IMR-90 (cell line): ENCODE measurements at regions not wholly inside any gene's neighbourhood (a gene's known extent, or its start where the extent isn't known, plus 50 kb on each side); places are given as distances from the start of the nearest gene placed in this dataset.

Source experiments
- ATAC-seq: fragments of 200-7000 bp; cut with Tn5 transposase; 2 replicates; pipeline ENCODE4 v1.9.1; 2020; ENCODE audit warnings: low read depth, mild to moderate bottlenecking, moderate library complexity
- BruUV-seq: library from RNA; stranded (reverse); fragments of 400-500 nt; replicated peaks from 2 replicates; lab custom pipeline; 2021; lab: Mats Ljungman, UMichigan
- CTCF ChIA-PET: fragments of 300-600 bp; formaldehyde crosslinking; extraction: SDS; loops from one replicate; lab custom pipeline; 2021; ENCODE audit warnings: antibody characterized with exemption; lab: Yijun Ruan, JAX
- POLR2A ChIA-PET: fragments of 300-600 bp; sonication (Branson Sonifier 250); formaldehyde crosslinking; loops from one replicate; lab custom pipeline; 2022; ENCODE audit warnings: antibody characterized with exemption; ENCODE audit not compliant: unreplicated experiment; lab: Charles Lee
- DNase-seq: peaks from one replicate; pipeline ENCODE4 v3.0.0; 2013
- H2AFZ ChIP-seq: replicated peaks from 2 replicates; pipeline ENCODE3; 2013; ENCODE audit warnings: low read length, mild to moderate bottlenecking; ENCODE audit not compliant: poor library complexity
- H2AK5ac ChIP-seq: 2 replicates; pipeline ENCODE4 v1.6.1; 2013; ENCODE audit warnings: low read depth, low read length, inconsistent platforms
- H2AK9ac ChIP-seq: replicated peaks from 2 replicates; pipeline ENCODE3; 2013; ENCODE audit warnings: mild to moderate bottlenecking, low read depth, low read length, moderate library complexity; ENCODE audit not compliant: poor library complexity
- H2BK120ac ChIP-seq: 2 replicates; pipeline ENCODE4 v1.6.1; 2013; ENCODE audit warnings: low read depth, low read length, inconsistent platforms
- H2BK15ac ChIP-seq: 3 replicates; pipeline ENCODE4 v1.6.1; 2013; ENCODE audit warnings: low read depth, low read length, inconsistent platforms
- H2BK20ac ChIP-seq: 2 replicates; pipeline ENCODE4 v1.6.1; 2013; ENCODE audit warnings: low read depth, mild to moderate bottlenecking, inconsistent platforms, low read length, moderate library complexity
- H2BK5ac ChIP-seq: 2 replicates; pipeline ENCODE4 v1.6.1; 2013; ENCODE audit warnings: mild to moderate bottlenecking, low read depth, low read length, inconsistent platforms; ENCODE audit not compliant: poor library complexity, severe bottlenecking
- H3K14ac ChIP-seq: replicated peaks from 2 replicates; pipeline ENCODE4 v1.6.1; 2013; ENCODE audit warnings: low read depth, low read length, inconsistent platforms
- H3K18ac ChIP-seq: 2 replicates; pipeline ENCODE4 v1.6.1; 2013; ENCODE audit warnings: low read depth, low read length, control low read depth
- H3K23ac ChIP-seq: 2 replicates; pipeline ENCODE4 v1.6.1; 2013; ENCODE audit warnings: low read depth, low read length, inconsistent platforms
- H3K27ac ChIP-seq: 2 replicates; pipeline ENCODE4 v1.5.1; 2013; ENCODE audit warnings: mild to moderate bottlenecking, control low read depth, low read length; ENCODE audit not compliant: insufficient read depth
- H3K27me3 ChIP-seq: 2 replicates; pipeline ENCODE4 v1.6.1; 2013; ENCODE audit warnings: low read length; ENCODE audit not compliant: control insufficient read depth, insufficient read depth
- H3K36me3 ChIP-seq: 2 replicates; pipeline ENCODE4 v1.6.1; 2013; ENCODE audit warnings: low read length, mixed read lengths; ENCODE audit not compliant: control insufficient read depth, insufficient read depth
- H3K4ac ChIP-seq: 2 replicates; pipeline ENCODE4 v1.6.1; 2013; ENCODE audit warnings: low read depth, low read length, inconsistent platforms
- H3K4me1 ChIP-seq: 2 replicates; pipeline ENCODE4 v1.6.1; 2013; ENCODE audit warnings: low read length, mixed read lengths; ENCODE audit not compliant: control insufficient read depth, insufficient read depth
- H3K4me2 ChIP-seq: 2 replicates; pipeline ENCODE4 v1.6.1; 2013; ENCODE audit warnings: low read depth, mild to moderate bottlenecking, control low read depth, low read length, moderate library complexity
- H3K4me3 ChIP-seq: 2 replicates; pipeline ENCODE4 v1.5.1; 2013; ENCODE audit warnings: low read depth, mild to moderate bottlenecking, control low read depth, low read length, moderate library complexity; ENCODE audit not compliant: insufficient read depth
- H3K56ac ChIP-seq: 2 replicates; pipeline ENCODE4 v1.6.1; 2013; ENCODE audit warnings: low read length, inconsistent platforms; ENCODE audit not compliant: insufficient read depth; ENCODE audit errors: extremely low read depth
- H3K79me1 ChIP-seq, 2 experiments: 2 replicates each; pipeline ENCODE4 v1.6.1; 2013; ENCODE audit warnings: low read length in 2 of 2, inconsistent platforms in 1 of 2, low read depth in 1 of 2
- H3K9ac ChIP-seq: 2 replicates; pipeline ENCODE4 v1.6.1; 2013; ENCODE audit warnings: low read depth, low read length, control low read depth
- H3K9me1 ChIP-seq: 2 replicates; pipeline ENCODE4 v1.6.1; 2013; ENCODE audit warnings: low read length, inconsistent platforms; ENCODE audit not compliant: insufficient read depth
- H3K9me3 ChIP-seq: 2 replicates; pipeline ENCODE4 v1.6.1; 2013; ENCODE audit warnings: low read length; ENCODE audit not compliant: control insufficient read depth, insufficient read depth
- H4K20me1 ChIP-seq: 2 replicates; pipeline ENCODE4 v1.6.1; 2013; ENCODE audit warnings: low read length, inconsistent platforms; ENCODE audit not compliant: insufficient read depth
- H4K5ac ChIP-seq: 2 replicates; pipeline ENCODE4 v1.6.1; 2013; ENCODE audit warnings: mild to moderate bottlenecking, low read depth, low read length, control low read depth
- H4K8ac ChIP-seq, 2 experiments: 2 replicates each; pipeline ENCODE4 v1.6.1; 2013; ENCODE audit warnings: low read depth in 2 of 2, low read length in 2 of 2, control low read depth in 1 of 2, inconsistent platforms in 1 of 2
- H4K91ac ChIP-seq: 2 replicates; pipeline ENCODE4 v1.6.1; 2013; ENCODE audit warnings: low read depth, low read length, inconsistent platforms; ENCODE audit not compliant: insufficient read depth
- BHLHE40 ChIP-seq: fragments of 150-350 bp; IDR thresholded peaks from 2 replicates; pipeline ENCODE4 v1.6.1; 2016; ENCODE audit warnings: mild to moderate bottlenecking, low read depth, low read length
- CEBPB ChIP-seq: IDR thresholded peaks from 2 replicates; pipeline ENCODE4 v1.6.1; 2012; ENCODE audit warnings: low read depth, low read length, improper control_type of control experiment
- CHD1 ChIP-seq: IDR thresholded peaks from 2 replicates; pipeline ENCODE4 v1.6.1; 2012; ENCODE audit warnings: low read depth, low read length, improper control_type of control experiment
- CTCF ChIP-seq: conservative IDR thresholded peaks from 2 replicates; pipeline ENCODE4 v1.5.1; 2012; ENCODE audit warnings: mild to moderate bottlenecking, low read depth, low read length, improper control_type of control experiment
- ELK1 ChIP-seq: fragments of 150-350 bp; IDR thresholded peaks from 2 replicates; pipeline ENCODE4 v1.6.1; 2016; ENCODE audit warnings: low read depth, mild to moderate bottlenecking, low read length, moderate library complexity, borderline replicate concordance
- FOS ChIP-seq: fragments of 150-350 bp; IDR thresholded peaks from 2 replicates; pipeline ENCODE4 v1.6.1; 2016; ENCODE audit warnings: low read depth, low read length
- MAFK ChIP-seq: IDR thresholded peaks from 2 replicates; pipeline ENCODE4 v1.6.1; 2012; ENCODE audit warnings: low read depth, low read length, improper control_type of control experiment
- MAZ ChIP-seq: IDR thresholded peaks from 2 replicates; pipeline ENCODE4 v1.6.1; 2012; ENCODE audit warnings: low read depth, mild to moderate bottlenecking, low read length, improper control_type of control experiment, moderate library complexity, borderline replicate concordance
- MXI1 ChIP-seq: IDR thresholded peaks from 2 replicates; pipeline ENCODE4 v1.6.1; 2012; ENCODE audit warnings: low read depth, mild to moderate bottlenecking, low read length, moderate library complexity, borderline replicate concordance
- NFE2L2 ChIP-seq: fragments of 150-350 bp; IDR thresholded peaks from 2 replicates; pipeline ENCODE4 v1.6.1; 2016; ENCODE audit warnings: low read depth, mild to moderate bottlenecking, low read length
- POLR2A ChIP-seq: IDR thresholded peaks from 2 replicates; pipeline ENCODE4 v1.6.1; 2012; ENCODE audit warnings: mild to moderate bottlenecking, low read depth, low read length
- RAD21 ChIP-seq: IDR thresholded peaks from 2 replicates; pipeline ENCODE4 v1.6.1; 2012; ENCODE audit warnings: low read length, improper control_type of control experiment
- RCOR1 ChIP-seq: IDR thresholded peaks from 2 replicates; pipeline ENCODE4 v1.6.1; 2012; ENCODE audit warnings: mild to moderate bottlenecking, low read length, improper control_type of control experiment; ENCODE audit not compliant: insufficient replicate concordance
- RFX5 ChIP-seq: IDR thresholded peaks from 2 replicates; pipeline ENCODE4 v1.8.0; 2012; ENCODE audit warnings: low read depth, mild to moderate bottlenecking, low read length, moderate library complexity
- SMC3 ChIP-seq: fragments of 150-350 bp; IDR thresholded peaks from 2 replicates; pipeline ENCODE4 v1.6.1; 2016; ENCODE audit warnings: low read depth, mild to moderate bottlenecking, antibody characterized with exemption, low read length, moderate library complexity
- USF2 ChIP-seq: fragments of 150-350 bp; IDR thresholded peaks from 2 replicates; pipeline ENCODE4 v1.6.1; 2017; ENCODE audit warnings: mild to moderate bottlenecking, antibody characterized with exemption, low read length, low read depth
- WGBS, 2 experiments: methylation state at CpG; one replicate each; pipeline versions ENCODE4 v1.1.5 to v1.1.7; 2013; ENCODE audit warnings: missing lambda C conversion rate in 2 of 2; ENCODE audit not compliant: insufficient read length in 1 of 2; ENCODE audit errors: extremely low coverage in 2 of 2; 5-methylcytosine and 5-hydroxymethylcytosine counted together
- dilution Hi-C: fragments of 300-500 bp; cut with HindIII; formaldehyde crosslinking; loops from one replicate; pipeline ENCODE4 v1.14.3; 2018; ENCODE audit warnings: low sequenced_read_pairs; ENCODE audit not compliant: unreplicated experiment
- in situ Hi-C: fragments of 300-500 bp; cut with MboI; formaldehyde crosslinking; loops from 3 replicates; pipeline ENCODE4 v1.14.3; 2019; ENCODE audit warnings: low sequenced_read_pairs, inconsistent platforms, mixed read lengths
- intact Hi-C: fragments of 100-400 bp; cut with micrococcal nuclease; formaldehyde crosslinking; loops from 2 replicates; pipeline ENCODE4 v1.10.0; 2022

GRCh38 chr2:42924418-42924886 lies 132.1 kb upstream of the HAAO start:
- Histone ChIP-seq H3K56ac (peak overlapping the region; percentile 94), H3K14ac (peak overlapping the region; percentile 99), H4K5ac (peak overlapping the region; percentile 100), H2AK5ac (peak overlapping the region; percentile 98), H3K9ac (peak overlapping the region; percentile 42), H3K27ac (peak overlapping the region; percentile 97), H2BK15ac (peak overlapping the region; percentile 98), H3K23ac (peak overlapping the region; percentile 99), H2BK5ac (peak overlapping the region; percentile 96), H2BK120ac (peak overlapping the region; percentile 100), H4K91ac (peak overlapping the region; percentile 100), H3K79me1 (peaks cover 0 to 5% of the 10 kb centered on the region in 2 experiments; a peak in 1 of 4 replicates), H2AFZ (peak overlapping the region; percentile 92), H2BK20ac (peak overlapping the region; percentile 100), H3K4ac (peak overlapping the region; percentile 100), H4K20me1 (no peaks in the 10 kb centered on the region), H3K27me3 (no peaks in the 10 kb centered on the region), H3K4me1 (peaks cover 46% of the 10 kb centered on the region), H3K9me1 (peaks cover 20% of the 10 kb centered on the region), H3K36me3 (no peaks in the 10 kb centered on the region), H3K9me3 (no peaks in the 10 kb centered on the region), H3K4me3 (no peak overlapping the region), H2AK9ac (peak overlapping the region; percentile 99), H3K18ac (peak overlapping the region; percentile 99), H4K8ac (peak overlapping the region; percentile 98 to 99), H3K4me2 (peak overlapping the region; percentile 3)
- DNase-seq = no peak
- intact Hi-C loops = no loop called here
- in situ Hi-C loops = no loop called here
- dilution Hi-C loops = no loop called here
- peak; percentile 22 for ATAC-seq
- POLR2A ChIA-PET = no interaction called here
- no TSS peak for BruUV-seq
- TF ChIP-seq CTCF = no peak
- TF ChIP-seq MXI1 = no peak
- TF ChIP-seq CHD1 = no peak
- TF ChIP-seq RAD21 = no peak
- no peak for TF ChIP-seq RCOR1
- no peak for TF ChIP-seq CEBPB
- no peak for TF ChIP-seq RFX5
- no peak for TF ChIP-seq POLR2A
- TF ChIP-seq FOS = no peak
- TF ChIP-seq MAFK = no peak
- TF ChIP-seq SMC3 = no peak
- TF ChIP-seq BHLHE40 = no peak
- no peak for TF ChIP-seq USF2
- TF ChIP-seq NFE2L2 = no peak
- TF ChIP-seq MAZ = no peak
- no peak for TF ChIP-seq ELK1
- WGBS, 2 experiments = 50% methylated on average over 1 of the region's 12 CpGs; no CpG with 5 or more reads in 1 of the 2 experiments
- CTCF ChIA-PET = no interaction called here
